DMS153 (cell line): ENCODE measurements at regions not wholly inside any gene's neighbourhood (a gene's known extent, or its start where the extent isn't known, plus 50 kb on each side); places are given as distances from the start of the nearest gene placed in this dataset.

Experiments
- DNase-seq: peaks from one replicate; lab custom pipeline; 2025; lab: John Stamatoyannopoulos, UW

DNA sequence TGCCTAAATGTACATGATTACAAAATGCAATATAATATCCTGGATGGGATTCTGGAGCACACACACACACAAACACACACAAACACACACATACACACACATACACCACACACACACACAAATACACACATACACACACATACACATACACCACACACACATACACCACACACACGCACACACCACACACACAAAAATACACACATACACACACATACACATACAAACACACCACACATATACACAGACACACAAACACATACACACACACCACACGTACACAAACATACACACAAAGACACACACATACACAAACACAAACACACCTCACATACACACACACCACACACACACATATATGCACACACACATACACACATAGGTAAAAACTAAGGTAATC is 134.6 kb upstream of the SYNDIG1 start:
- DNase-seq, result no peak

DNA sequence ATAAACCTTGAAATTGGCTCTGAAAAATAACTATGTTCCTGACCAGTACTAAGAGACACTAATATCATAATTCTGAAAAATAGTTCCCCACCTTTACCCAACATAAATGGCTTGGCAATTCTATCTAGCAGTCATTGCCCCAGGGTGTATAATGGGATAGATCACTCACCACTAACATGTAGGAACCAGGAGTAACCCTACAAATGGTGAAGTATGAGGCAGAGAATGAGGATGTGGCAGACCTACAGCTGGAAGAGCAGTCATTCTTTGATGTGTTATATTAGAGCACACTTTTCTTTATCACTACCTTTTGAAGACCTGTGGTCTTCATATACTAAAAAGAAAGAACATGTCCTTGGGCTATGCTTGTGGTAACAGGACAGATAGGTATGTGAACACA is 136.5 kb upstream of the SYNDIG1 start:
- DNase-seq, result no peak

DNA sequence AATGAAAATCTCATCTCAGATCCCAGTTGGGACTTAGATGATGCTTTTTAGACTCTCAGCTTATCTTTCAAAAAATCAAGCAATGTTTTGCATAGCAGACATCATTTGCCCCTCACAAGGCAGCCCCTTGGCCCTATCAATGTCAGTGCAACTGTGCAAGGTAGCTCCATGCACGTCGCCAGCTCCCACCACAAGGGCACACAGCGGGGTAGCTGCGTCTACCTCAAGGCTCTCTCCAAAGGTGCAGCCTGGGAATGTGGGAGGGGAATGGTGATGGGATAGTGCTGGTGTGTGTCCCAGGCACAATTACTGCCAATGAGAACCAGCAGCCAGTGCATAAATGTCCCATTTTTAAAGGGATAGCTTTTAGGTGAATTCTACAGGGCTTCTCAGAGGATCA is 137.5 kb upstream of the SYNDIG1 start:
- DNase-seq, result no peak

DNA sequence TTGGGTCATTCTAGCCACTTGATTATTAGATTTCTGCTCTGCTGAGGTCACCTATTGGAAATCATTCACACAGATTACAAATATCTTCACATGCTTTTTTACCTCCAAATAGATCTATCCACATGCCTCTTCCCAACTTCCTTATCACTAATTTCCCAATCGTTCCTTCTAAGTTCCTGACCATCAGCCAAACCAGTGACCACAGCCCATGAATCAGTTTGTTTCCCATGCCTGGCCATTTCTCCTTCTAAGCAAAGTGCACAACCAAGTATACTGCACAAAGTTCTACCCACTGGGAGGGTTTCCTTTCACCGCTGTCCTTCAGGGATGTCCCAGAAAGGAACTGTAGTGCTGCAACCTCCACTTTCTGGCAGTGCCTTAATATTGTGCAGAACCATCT is 140.5 kb upstream of the SYNDIG1 start:
- no peak for DNase-seq

DNA sequence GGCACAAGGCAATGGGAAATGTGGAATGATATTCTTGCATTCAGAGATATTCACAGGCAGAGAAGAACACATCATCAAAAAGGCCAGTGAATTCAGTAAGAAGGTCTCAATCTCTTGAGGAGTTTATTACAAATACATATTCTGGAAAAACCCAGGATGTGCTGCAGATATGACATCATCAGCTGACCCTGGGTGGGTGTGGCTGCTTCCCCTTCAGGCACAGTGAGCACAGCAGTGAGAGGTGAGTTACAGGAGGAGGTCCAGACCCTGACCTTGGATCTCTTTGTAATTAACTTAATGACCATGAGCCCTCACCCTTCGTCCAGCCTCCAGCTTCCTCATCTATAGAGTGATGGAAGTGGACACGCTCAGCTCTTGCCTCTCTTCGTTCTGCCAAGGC is 147.5 kb upstream of the SYNDIG1 start:
- no peak for DNase-seq

DNA sequence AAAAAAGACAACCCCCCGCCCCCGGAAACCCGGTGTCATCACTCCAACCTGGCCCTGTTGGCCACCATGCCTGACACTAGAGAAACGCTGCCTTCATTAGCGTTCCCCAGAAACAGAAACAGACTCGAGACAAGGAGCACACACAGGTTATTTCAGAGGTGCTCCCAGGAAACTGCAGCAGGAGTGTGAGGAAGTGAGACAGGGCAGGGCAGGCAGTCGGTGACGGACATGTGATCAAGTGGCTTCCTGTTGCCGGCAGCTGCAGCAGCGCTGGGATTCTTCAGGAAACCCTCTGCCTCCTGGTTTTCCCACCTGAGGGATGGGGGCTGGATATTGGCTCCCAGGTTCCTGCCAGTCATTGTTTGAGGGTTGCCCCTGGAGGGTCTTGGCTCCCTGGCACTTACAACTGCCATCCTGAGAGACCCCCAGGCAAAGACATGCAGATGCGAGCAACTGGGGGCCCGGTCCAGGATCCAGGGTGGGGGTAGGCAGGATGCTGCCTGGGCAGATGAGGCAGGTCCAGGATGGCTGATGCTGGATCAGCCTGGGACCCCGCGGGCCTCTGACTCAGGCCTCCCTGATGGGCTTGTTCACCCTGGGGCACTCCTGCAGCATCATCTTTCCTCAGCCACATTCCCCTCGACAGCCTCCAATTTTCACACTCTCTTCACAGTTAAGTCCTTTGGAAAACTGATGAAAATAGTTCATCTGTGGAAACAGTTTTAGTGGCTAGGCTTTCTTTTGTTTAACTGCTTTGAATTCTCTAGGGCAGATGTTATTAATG is 150.7 kb upstream of the SYNDIG1 start:
- DNase-seq, result no peak

DNA sequence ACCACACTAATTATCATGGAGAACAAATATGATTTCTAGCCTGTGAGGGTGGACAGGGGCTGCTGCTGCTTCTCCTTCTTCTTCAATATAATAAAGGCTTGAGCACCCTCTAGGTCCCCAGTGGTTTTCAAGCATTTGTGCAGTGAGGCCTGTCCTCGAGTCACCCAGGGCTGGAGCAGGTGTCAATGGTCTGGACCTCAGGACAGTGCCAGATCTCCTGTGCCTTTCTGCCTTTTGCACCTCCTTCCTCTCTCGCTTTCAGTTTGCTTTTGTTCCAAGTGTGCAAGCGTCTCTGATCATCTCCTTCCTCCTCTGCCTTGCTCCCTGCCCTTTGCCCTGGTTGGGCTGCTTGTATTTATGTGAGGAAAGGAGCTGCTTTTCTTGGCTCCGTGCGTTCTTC is 152.2 kb upstream of the SYNDIG1 start:
- no peak for DNase-seq

DNA sequence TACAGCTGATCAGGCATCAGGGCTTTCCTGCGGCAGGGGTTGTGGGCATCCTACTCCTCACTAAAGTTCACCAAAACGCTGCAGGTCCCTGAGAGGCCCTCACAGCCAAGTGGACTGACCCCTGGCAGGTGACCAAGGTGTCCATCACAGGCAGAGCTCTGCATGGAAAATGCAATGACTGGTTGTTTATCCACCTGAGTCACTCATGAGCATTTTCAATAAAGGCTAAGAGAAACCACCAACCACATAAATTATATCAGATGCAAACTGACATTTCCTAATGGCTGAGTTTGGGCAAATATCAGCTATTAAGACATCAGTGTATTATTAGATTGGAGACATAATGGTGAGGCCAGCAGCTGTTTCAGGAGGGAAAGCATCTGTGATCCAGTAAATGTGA is 152.7 kb upstream of the SYNDIG1 start:
- DNase-seq, result no peak

DNA sequence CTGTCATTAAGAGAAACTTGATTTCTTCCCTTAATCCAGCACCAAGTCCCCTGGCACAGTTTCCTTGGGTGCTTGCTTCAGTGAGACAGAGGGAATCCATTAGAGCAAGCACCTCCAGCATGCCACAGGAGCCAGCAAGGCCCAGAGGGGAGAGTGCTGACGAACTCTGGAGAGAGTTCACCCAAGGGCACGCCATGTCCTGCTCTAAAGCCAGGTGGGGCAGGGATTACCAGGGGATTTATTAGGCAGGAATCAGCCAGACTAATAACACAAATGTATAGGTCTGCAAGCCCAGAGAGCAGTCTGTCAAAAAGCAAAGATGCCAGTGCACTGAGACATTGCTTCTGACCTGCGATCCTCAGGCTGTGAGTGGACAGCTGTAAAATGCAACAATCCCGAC is 155.4 kb upstream of the SYNDIG1 start:
- no peak for DNase-seq

DNA sequence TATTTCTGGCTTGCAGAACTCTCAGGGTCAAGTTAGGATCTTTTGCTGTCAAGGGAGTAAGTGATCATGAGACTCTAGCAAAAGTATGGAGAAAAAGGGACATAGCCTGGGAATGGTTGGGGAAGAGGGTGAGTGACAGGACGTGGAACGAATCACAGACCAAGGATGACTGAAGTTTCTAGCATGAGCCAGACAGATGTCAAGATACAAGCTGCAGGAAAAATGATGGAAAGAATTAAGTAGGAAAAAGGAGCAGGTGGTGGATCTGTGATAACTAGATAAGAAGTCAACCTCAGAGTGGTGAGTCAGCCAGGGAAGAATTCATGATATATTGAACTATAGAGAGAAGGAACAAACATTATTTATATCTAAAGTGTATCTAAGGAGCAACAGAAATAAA is 159.8 kb upstream of the SYNDIG1 start:
- no peak for DNase-seq

DNA sequence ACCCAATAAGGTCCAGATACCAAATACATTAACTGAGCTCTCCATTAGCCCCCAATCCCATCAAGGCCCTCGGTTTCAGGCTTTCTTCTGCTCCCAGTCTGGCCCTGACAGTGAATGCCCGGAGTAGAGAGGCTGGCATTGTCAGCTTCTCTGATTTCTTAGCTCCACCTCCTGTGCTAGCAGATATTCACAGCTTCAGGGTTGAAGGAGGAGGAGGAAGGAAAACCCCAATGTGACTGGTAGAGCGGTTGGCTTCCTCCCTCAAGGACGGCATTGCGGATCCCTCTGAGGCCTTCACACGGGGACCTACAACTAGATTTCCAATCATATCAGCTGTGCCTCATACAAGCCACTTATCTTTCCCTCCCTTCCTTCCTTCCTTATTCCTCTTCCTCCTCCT is 164.1 kb upstream of the SYNDIG1 start:
- no peak for DNase-seq

DNA sequence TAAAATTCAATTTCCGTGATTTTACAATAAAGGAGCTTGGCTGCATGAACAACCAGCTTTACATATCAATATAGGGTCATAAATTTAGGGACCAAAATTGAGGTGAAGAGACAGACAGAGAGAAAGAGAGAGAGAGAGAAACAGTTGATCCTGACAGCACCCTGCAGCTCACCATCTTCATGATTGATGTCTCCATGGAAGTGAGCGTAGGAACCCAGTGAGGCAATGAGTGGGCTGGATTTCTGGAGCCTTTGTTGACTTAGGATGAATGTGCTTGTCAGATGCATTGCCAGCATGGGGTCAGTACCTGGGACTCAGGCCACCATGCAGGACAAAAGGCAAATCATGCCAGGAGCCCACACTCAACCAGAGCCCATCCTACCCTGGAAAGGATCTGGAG is 165.1 kb upstream of the SYNDIG1 start:
- DNase-seq, result no peak

DNA sequence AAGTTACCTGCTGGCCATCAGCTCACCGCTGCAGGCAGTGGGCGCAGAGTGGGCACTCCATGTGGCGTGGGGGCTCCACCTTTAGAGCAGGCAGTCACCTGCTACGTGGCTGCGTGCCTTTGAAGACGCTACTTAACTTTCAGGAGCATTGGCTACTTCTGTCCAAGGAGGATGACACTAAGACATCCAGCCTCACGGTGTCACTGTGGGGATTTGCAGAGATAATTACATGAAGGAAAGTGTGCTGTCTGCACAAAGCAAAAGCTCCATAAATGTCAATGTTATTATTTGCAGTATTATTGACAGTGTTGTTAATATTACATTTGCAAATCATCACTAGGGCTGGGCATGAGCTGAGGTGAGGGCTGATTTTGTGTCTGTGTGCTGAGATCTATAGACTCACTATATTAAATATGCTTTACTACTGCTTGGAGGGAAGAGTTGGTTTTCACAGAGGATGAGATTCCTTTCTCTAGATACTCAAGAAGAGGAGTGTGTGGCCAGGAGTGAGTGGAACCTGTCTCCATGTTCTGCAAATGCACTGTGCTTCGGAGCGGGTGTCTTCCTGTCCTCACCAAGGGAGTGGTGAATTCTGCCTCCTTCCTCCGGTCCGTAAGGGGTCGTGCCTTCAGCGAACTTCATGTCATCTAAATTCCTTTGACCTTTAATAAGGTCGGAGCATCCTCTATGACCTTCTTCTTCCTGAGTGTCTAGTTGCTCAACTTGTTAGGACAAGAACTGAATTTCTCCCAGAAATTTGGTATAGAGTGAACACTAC is 165.8 kb upstream of the SYNDIG1 start:
- DNase-seq, result no peak

DNA sequence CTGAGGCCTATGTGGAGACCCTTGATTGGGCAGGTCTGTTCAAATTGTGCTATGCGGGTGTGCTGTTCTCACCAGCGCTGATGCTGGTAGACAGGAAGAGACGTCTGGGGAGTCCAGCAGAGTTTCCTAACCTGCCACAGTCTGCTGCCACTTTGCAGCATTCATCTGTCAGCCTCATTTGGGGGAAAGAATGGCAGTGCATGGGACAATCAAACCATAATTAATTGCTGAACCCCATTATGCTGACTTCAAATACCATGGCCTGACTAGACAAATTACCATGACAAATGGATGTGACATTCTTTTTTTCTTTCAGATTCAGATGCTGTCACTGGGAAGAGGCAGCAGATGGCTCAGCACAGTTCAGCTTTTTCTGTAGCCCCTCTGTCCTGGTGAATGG is 171.4 kb upstream of the SYNDIG1 start:
- DNase-seq, result no peak

DNA sequence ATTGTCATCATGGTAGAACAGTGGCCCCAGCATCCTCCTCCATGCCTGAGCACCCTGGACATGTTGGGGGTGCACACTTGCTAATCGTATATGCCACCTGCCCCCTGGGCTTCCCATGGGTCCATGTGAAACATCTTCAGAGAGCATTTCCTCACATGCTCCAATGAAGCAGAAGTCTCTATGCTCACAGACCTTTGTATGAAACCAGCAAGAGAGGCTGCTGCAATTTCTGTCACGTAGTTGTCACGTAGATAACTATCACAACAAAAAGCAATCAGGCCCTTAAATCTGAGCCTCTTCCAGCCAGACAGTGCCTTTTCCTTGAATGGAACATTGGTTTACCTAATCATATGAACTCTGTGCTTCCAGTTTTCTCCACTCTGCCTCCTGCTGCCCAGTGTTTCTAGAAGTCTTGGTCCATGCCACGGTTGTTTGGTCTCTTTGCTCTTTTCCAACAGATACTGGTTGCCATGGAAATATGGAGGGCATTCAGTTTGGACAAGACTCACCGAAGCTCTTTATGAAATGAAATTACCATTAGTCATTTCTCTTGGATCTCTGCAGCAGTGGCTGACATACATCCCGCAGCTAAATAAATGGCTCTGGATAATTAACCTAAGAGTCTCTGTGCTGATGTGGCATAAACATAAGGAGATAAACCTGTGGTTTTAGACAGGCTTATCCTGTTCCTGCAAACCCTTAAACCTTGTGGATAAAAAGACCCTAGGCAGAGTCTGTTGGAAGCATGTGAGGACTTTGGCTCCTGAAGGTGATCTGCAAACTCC is 172.8 kb upstream of the SYNDIG1 start:
- no peak for DNase-seq

DNA sequence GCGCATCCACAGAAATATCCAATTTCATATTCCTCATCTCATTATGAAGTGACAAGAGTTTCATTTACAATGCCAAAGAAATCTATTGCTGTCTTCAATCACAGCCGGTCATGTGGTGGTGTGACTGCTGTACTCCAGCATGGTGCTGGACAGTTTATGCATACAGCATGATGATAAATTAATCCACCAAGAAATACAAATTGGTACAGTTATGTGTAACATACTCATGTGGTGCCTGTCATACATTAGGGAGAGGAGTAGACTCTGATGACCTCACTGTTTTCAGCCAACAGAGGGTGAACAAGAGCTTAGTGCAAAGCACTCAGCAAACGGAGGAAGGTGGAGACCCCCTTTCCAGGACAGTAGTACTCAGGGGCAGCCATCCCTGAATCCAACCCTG is 178.4 kb upstream of the SYNDIG1 start:
- no peak for DNase-seq

DNA sequence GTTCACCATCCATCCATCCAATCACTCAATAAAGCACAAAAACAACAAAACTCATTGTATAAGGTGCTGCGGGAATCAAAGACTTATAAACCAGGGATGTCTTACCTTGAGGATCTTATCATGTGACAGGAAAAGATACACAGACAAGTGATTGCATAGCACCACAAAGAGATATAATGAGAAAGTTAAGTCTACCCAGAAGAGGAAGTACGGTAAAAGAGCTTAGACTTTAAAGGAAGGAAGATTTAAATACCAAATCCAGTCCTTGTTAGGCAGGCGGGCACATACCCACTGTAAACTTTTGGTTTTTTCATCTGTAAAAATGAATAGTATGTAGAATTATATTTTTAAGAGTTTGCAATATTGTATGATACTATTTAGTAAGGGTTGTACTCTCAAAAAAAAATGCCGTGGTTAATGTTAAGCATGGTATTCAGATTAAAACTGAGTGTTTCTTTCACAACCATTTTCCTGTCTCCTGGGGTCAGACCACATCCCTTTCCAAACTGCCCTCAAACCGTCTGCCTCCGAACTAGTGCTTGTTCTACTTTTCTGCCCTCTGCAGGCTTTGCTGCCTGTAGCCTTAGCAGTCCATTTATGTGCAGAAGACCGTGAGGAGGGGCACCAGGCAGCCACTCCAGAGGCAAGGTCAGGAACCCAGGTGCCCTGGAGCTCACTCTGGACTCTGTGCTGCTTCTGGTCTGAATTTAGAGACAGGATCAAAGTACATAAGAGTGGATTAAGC is 179.5 kb upstream of the SYNDIG1 start:
- DNase-seq, result no peak

DNA sequence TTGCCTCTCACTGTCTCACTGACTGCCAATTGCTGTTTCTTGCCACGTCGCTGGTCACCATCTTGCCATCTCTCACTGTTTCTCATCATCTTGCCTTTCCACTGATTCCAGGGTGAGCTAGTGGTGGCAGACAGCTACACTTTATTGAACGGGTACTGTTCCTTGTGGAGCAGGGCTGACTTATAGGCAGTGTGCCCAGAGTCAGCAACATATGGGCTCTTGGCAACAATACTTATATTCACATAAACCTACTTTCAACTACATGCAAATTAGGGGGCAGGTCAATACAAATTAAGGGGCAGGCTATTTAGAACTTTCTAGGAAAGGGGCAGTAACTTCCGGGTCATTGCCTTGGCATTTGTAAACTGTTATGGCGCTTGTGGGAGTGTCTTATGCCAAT is 186.2 kb upstream of the SYNDIG1 start:
- DNase-seq, result no peak

DNA sequence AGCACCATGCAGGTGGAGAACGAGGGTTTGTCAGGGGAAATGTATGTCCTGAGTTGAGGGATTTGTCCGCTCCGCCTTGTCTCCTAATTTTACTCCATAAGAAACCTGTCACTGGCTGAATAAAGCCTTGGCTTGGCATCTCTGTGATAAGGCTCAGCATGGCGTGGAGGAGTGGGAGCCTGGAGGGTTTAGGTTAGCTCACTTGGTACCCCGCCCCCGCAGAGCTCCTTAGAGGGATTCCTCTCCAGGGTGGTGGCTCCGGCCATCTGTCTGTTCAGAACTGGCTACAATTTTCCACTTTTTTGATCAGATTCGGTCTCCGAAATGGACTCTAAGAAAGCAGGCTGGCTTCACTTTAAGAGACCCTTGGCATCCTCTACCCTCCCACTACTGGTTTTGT is 192.2 kb upstream of the SYNDIG1 start:
- no peak for DNase-seq

DNA sequence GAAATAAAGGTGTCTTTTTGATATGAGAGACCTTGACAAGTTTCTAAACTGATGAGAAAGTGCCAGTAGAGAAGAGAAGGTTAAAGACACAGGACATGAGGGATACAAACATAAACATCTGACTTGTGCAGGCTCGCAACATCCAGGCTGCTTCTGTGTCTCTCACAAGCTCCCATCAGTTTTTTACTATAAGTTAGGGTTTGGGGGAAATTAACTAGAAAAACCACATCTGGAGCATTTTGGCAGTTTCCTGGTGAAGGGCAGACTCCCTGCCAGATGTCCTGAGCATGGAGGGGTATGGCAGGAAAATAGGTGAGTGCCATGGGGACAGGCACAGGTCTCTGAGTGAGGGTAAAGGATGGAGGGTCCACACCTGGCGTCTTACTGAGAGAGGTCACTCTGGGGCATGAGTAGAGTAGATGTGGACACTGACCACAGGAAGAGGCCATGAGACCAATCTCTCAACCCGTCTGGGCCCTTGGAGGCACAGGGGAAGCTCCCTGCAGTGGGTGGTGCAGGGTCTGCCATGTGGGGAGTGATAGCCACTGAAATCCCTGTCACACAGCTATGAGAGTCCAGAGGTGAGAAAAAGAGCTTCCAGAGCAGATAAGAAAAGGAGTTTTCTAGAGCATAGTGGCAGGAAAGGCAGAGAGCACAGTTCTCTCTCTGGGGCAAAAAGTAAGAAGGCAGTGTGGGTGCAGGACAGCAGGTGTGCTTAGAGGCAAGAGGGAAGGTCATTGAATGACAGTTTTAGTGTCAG is 193.3 kb upstream of the SYNDIG1 start:
- no peak for DNase-seq

DNA sequence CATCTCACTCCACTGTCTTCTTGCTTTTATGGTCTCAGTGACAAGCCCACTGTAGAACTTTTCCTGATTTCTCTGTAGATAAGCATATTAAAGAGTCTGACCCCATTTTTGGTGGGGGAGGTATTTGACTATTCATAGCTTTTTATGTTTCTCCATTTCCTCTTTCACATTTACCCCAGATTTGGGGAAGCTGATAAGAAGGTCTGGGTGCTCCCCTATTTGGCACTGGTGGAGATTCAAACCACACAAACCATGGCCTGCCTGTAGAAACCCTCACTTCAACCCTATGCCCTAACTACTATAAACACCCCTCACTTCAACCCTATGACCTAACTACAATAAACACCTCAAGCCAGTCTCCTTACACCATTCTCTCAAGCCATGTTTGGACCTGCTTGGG is 196.2 kb upstream of the SYNDIG1 start:
- DNase-seq, result no peak
